ENCODE measurements at regions not wholly inside any gene's neighbourhood (a gene's known extent, or its start where the extent isn't known, plus 50 kb on each side); places are given as distances from the start of the nearest gene placed in this dataset.
A peak's percentile ranks its signal among the peaks of the same experiment; 100 is the strongest.

DNA sequence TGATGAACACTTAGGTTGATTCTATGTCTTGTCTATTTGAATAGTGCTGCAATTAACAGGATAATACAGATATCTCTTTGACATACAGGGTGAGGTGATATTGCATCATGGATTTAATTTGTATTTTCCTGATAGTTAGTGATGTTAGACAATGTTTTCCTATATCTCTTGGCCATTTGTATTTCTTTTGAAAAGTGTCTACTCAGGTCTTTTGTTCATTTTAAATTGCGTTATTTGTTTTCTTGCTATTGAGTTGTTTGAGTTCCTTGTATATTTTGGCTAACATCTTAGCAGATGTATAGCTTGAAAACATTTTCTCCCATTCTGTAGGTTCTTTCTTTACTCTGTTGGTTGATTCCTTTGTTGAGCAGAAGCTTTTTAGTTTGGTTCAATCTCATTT, 460.6 kb downstream of the CCDC91 start:
- TF ChIP-seq, protein P1, sequence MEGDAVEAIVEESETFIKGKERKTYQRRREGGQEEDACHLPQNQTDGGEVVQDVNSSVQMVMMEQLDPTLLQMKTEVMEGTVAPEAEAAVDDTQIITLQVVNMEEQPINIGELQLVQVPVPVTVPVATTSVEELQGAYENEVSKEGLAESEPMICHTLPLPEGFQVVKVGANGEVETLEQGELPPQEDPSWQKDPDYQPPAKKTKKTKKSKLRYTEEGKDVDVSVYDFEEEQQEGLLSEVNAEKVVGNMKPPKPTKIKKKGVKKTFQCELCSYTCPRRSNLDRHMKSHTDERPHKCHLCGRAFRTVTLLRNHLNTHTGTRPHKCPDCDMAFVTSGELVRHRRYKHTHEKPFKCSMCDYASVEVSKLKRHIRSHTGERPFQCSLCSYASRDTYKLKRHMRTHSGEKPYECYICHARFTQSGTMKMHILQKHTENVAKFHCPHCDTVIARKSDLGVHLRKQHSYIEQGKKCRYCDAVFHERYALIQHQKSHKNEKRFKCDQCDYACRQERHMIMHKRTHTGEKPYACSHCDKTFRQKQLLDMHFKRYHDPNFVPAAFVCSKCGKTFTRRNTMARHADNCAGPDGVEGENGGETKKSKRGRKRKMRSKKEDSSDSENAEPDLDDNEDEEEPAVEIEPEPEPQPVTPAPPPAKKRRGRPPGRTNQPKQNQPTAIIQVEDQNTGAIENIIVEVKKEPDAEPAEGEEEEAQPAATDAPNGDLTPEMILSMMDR (IDR thresholded peaks at IDR 0.05; ENCODE audit: control insufficient read depth, insufficient read depth, low read depth, low read length, missing control alignments), result no peak

DNA sequence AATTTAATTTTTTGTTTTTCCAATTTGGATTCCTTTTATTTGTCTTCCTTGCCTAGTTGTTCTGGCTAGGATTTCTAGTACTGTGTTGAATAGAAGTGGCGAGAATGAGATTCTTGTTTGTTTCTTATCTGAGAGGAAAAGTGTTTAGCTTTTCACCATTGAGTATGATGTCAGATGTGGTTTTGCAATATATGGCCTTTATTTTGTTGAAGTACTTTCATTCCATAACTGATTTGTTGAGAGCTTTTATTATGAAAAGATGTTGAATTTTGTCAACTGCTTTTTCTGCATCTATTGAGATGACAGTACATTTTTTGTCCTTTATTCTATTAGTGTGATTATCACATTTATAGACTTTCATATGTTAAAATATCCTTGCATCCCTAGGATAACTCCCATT, 462.0 kb downstream of the CCDC91 start:
- no peak overlapping the region for H3K4me3 ChIP-seq (ENCODE audit: control insufficient read depth, low read depth, low read length)
- DNase-seq (ENCODE audit: low read depth), result no peak
- TF ChIP-seq, protein P1 (IDR thresholded peaks at IDR 0.05; ENCODE audit: control insufficient read depth, insufficient read depth, low read depth, low read length, missing control alignments), result no peak

More for the DNA sequence above, 460.6 kb downstream of the CCDC91 start:
- no peak overlapping the region for H3K4me3 ChIP-seq (ENCODE audit: control insufficient read depth, low read depth, low read length)
- no peak for DNase-seq (ENCODE audit: low read depth)

DNA sequence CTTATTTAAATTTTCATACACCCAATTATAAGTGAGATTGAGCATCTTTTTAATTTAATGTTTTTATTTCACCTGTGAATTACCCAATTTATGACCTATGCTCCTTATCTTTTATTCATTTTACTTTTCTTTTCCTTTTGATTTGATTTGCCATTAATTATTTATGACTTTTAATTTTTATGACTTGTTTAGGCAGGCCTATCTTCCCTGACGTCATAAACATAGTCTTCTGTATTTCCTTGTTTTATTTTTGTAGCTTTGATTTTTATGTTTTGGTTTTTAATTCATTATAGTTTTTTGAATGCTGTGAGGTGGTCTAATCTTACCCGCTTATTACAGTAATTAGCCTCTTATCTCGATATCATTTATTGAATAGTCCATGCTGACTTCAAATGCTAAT, 467.1 kb upstream of the FAR2 start:
- no peak for DNase-seq (ENCODE audit: low read depth)
- H3K4me3 ChIP-seq (ENCODE audit: control insufficient read depth, low read depth, low read length), result no peak overlapping the region
- TF ChIP-seq, protein P1 (IDR thresholded peaks at IDR 0.05; ENCODE audit: control insufficient read depth, insufficient read depth, low read depth, low read length, missing control alignments), result no peak

DNA sequence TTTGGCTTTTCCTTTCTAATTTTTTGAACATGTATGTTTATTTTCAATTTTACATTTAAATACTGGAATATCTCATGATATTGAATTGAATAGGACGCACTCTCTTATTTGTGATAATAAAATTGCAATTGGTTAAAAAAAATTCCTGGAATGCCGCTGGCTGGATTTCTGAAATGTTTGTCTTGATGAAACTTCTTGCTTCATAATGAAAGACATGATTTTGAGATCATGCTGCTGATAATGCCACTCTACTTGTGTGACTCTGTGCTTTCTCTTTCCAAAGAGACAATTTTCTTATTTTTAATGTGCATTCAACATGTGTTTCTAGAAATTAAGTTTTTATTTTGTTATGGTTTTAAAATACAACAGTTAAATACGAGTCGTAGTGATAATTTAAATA, 465.7 kb upstream of the FAR2 start:
- TF ChIP-seq, protein P1 (IDR thresholded peaks at IDR 0.05; ENCODE audit: control insufficient read depth, insufficient read depth, low read depth, low read length, missing control alignments), result no peak
- peak; percentile 20 for DNase-seq (ENCODE audit: low read depth)
- no peak overlapping the region for H3K4me3 ChIP-seq (ENCODE audit: control insufficient read depth, low read depth, low read length)

DNA sequence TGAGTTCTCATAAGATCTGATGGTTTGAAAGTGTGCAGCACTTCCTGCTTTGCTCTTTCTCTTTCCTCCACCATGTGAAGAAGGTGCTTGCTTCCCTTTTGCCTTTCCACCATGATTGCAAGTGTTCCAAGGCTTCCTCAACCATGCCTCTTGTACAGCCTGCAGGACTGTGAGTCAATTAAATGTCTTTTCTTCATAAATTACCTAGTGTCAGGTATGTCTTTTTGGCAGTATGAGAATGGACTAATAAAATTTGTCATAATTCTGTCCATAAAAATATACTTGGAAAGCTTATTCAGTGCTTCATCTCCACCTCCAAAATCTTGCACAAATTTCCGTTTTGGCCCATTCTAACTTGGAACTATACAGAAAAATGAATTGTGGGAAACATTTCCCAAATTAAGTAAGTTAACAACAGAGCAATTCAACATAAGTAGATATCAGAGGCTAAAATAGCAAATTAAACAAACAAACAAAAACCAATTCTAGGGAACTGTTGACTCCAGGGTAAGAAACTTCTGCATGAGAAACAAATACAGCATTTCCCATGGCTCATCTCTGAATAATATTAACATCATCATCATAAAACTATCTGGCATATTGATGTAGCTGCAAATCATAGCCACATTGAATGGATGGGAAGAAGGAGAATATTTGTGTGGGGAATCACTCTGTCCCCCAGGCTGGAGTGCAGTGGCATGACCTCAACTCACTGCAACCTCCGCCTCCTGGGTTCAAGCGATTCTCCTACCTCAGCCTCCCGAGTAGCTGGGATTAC, 459.5 kb upstream of the FAR2 start:
- TF ChIP-seq, protein P1 (IDR thresholded peaks at IDR 0.05; ENCODE audit: control insufficient read depth, insufficient read depth, low read depth, low read length, missing control alignments), result no peak
- DNase-seq (ENCODE audit: low read depth), result no peak
- no peak overlapping the region for H3K4me3 ChIP-seq (ENCODE audit: control insufficient read depth, low read depth, low read length)

DNA sequence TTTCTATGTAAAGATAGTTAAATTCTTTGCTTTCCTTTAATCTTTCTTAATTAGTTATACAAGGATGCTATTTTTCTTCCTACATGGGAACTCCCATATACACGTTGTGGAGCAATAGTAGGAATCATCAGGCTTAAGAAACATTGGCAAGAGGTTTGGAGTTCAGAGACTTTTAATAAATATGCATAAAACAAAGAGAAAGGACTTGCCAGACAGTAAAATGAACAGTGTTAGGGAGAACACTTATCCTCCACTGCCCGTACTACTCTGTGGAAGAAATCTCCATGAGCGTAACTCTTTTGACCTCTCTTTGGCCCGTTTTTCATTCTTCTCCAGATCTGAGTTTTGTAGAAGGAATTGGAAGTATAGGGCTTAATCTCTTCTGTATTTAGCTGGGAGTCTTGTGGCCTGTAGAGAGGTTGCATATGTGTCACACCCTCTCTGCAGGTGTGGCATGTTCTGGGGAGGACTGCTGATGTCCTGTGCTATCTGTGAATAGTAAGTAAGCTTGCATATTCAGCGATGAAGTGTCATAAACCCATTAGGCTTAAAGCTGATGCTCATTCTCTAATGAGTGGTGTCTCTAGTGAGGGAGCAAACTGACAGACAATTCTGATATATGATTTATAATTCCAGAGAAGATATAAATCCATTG, 455.4 kb upstream of the FAR2 start:
- H3K4me3 ChIP-seq (ENCODE audit: control insufficient read depth, low read depth, low read length), result no peak overlapping the region
- TF ChIP-seq, protein P1 (IDR thresholded peaks at IDR 0.05; ENCODE audit: control insufficient read depth, insufficient read depth, low read depth, low read length, missing control alignments), result no peak
- no peak for DNase-seq (ENCODE audit: low read depth)

Measured in AG09309 (cell line).